GM12878 (cell line): ENCODE measurements at regions not wholly inside any gene's neighbourhood (a gene's known extent, or its start where the extent isn't known, plus 50 kb on each side); places are given as distances from the start of the nearest gene placed in this dataset.

Experiments used
- ATAC-seq: fragments of 200-7000 bp; cut with Tn5 transposase; 3 replicates; pipeline ENCODE4 v1.9.1; 2020; ENCODE audit warnings: mild to moderate bottlenecking, moderate library complexity
- BruUV-seq: library from RNA; stranded (reverse); fragments of 400-500 nt; replicated peaks from 2 replicates; lab custom pipeline; 2021; lab: Mats Ljungman, UMichigan
- CTCF ChIA-PET: fragments of 300-600 bp; sonication (Branson Sonifier 250); formaldehyde crosslinking; extraction: SDS; loops from one replicate; lab custom pipeline; 2021; ENCODE audit warnings: inconsistent platforms; lab: Yijun Ruan, JAX
- POLR2A ChIA-PET: fragments of 350-600 bp; formaldehyde crosslinking; extraction: SDS; loops from one replicate; lab custom pipeline; 2021; ENCODE audit warnings: inconsistent platforms; lab: Charles Lee
- RAD21 ChIA-PET: fragments of 300-600 bp; sonication (Branson Sonifier 250); formaldehyde crosslinking; loops from one replicate; lab custom pipeline; 2023; ENCODE audit warnings: antibody characterized with exemption; ENCODE audit not compliant: unreplicated experiment; lab: Charles Lee
- SMC1A ChIA-PET: fragments of 300-600 bp; sonication (Branson Sonifier 250); formaldehyde crosslinking; loops from one replicate; lab custom pipeline; 2023; ENCODE audit not compliant: unreplicated experiment, uncharacterized antibody; lab: Charles Lee
- DNase-seq: peaks from one replicate; pipeline ENCODE4 v3.0.0-alpha.2; 2011; ENCODE audit warnings: low read depth, low spot score
- FAIRE-seq: peaks from 3 replicates; lab custom pipeline; 2011; peaks lifted over from hg19 to GRCh38; lab: Jason Lieb, UNC
- H2AFZ ChIP-seq: 2 replicates; pipeline ENCODE4 v1.6.0; 2011; ENCODE audit warnings: low read depth, low read length, control low read depth; ENCODE audit not compliant: control insufficient read depth
- H3K27ac ChIP-seq: 2 replicates; pipeline ENCODE4 v1.5.1; 2011; ENCODE audit warnings: control low read depth; ENCODE audit not compliant: control insufficient read depth, insufficient read depth
- H3K27me3 ChIP-seq, 2 experiments: replicated peaks in 1 of 2; 2 replicates each; pipeline versions ENCODE4 v1.6.0 to v1.6.1; 2011; ENCODE audit warnings: low read length in 1 of 2; ENCODE audit not compliant: control insufficient read depth in 2 of 2, insufficient read depth in 2 of 2
- H3K36me3 ChIP-seq, 2 experiments: 2 replicates each; pipeline ENCODE4 v1.5.1; 2011; ENCODE audit warnings: low read length in 1 of 2; ENCODE audit not compliant: control insufficient read depth in 2 of 2, insufficient read depth in 2 of 2
- H3K4me1 ChIP-seq: 2 replicates; pipeline ENCODE4 v1.6.1; 2011; ENCODE audit warnings: mild to moderate bottlenecking, low read length, moderate library complexity, mixed read lengths; ENCODE audit not compliant: control insufficient read depth, insufficient read depth
- H3K4me2 ChIP-seq: 2 replicates; pipeline ENCODE4 v1.6.0; 2011; ENCODE audit warnings: control low read depth; ENCODE audit not compliant: control insufficient read depth, insufficient read depth
- H3K4me3 ChIP-seq: fragments of 200-600 bp; sonication (generic); 2 replicates; pipeline ENCODE4 v1.5.1; 2016
- H3K79me2 ChIP-seq: 2 replicates; pipeline ENCODE4 v1.6.0; 2011; ENCODE audit warnings: low read length; ENCODE audit not compliant: control insufficient read depth, insufficient read depth
- H3K9ac ChIP-seq: 2 replicates; pipeline ENCODE4 v1.8.0; 2011; ENCODE audit warnings: low read length, control low read depth, mixed read lengths; ENCODE audit not compliant: control insufficient read depth, insufficient read depth
- H3K9me3 ChIP-seq: replicated peaks from 3 replicates; pipeline ENCODE4 v1.5.1; 2011; ENCODE audit warnings: mild to moderate bottlenecking, low read length; ENCODE audit not compliant: control insufficient read depth, insufficient read depth
- H4K20me1 ChIP-seq: 2 replicates; pipeline ENCODE4 v1.6.0; 2011; ENCODE audit not compliant: control insufficient read depth, insufficient read depth
- CUX1 ChIP-seq: IDR thresholded peaks from 2 replicates; pipeline ENCODE4 v1.6.1; 2012; ENCODE audit warnings: improper control_type of control experiment, low read depth, low read length; ENCODE audit not compliant: insufficient replicate concordance
- EZH2 ChIP-seq: IDR thresholded peaks from 2 replicates; pipeline ENCODE4 v1.6.1; 2012; ENCODE audit warnings: low read depth, mild to moderate bottlenecking, control low read depth, inconsistent platforms, low read length, borderline replicate concordance; ENCODE audit not compliant: control insufficient read depth
- FOXK2 ChIP-seq: fragments of 450-650 bp; IDR thresholded peaks from 2 replicates; pipeline ENCODE4 v1.6.1; 2017; ENCODE audit warnings: mild to moderate bottlenecking, moderate library complexity
- HDAC6 ChIP-seq: fragments of 200-600 bp; sonication (generic); IDR thresholded peaks from one replicate; pipeline ENCODE4 v1.8.0; 2017; ENCODE audit warnings: antibody characterized with exemption; ENCODE audit not compliant: unreplicated experiment
- LARP7 ChIP-seq: fragments of 450-650 bp; IDR thresholded peaks from 2 replicates; pipeline ENCODE4 v1.6.1; 2017; ENCODE audit warnings: mild to moderate bottlenecking
- RBBP5 ChIP-seq: fragments of 200-600 bp; sonication (generic); conservative IDR thresholded peaks from 2 replicates; pipeline ENCODE4 v1.6.1; 2016
- RELA ChIP-seq: fragments of 450-650 bp; IDR thresholded peaks from 2 replicates; pipeline ENCODE4 v1.8.0; 2014; ENCODE audit warnings: borderline replicate concordance; ENCODE audit not compliant: partially characterized antibody
- RELB ChIP-seq: fragments of 450-650 bp; IDR thresholded peaks from 2 replicates; pipeline ENCODE4 v1.6.1; 2017; ENCODE audit warnings: low read depth, mild to moderate bottlenecking, moderate library complexity
- ZNF24 ChIP-seq: fragments of 450-650 bp; IDR thresholded peaks from 2 replicates; pipeline ENCODE4 v1.6.1; 2017; ENCODE audit warnings: antibody characterized with exemption, mild to moderate bottlenecking
- WGBS: methylation state at CpG from one replicate; pipeline ENCODE4 v1.1.6; 2016; ENCODE audit warnings: low lambda C conversion rate; ENCODE audit not compliant: insufficient replicate concordance, insufficient coverage; ENCODE audit errors: missing lambda C conversion rate; 5-methylcytosine and 5-hydroxymethylcytosine counted together
- in situ Hi-C: fragments of 300-500 bp; cut with MboI; formaldehyde crosslinking; loops from 9 replicates; pipeline ENCODE4 v1.14.3; 2018; ENCODE audit warnings: mixed read lengths
- intact Hi-C: fragments of 100-400 bp; cut with micrococcal nuclease; formaldehyde crosslinking; loops from one replicate; pipeline ENCODE4 v1.14.2; 2022; ENCODE audit not compliant: unreplicated experiment

GRCh38 chr14:45377166-45377565, 124.2 kb upstream of the MIS18BP1 start:
- RAD21 ChIA-PET, result interaction anchor here (0.7 kb wide), 1 partner anchor 243 kb away, joined by 3 read pairs; the partner anchor contains the start of gene FKBP3
- ATAC-seq (no peak), DNase-seq (no peak), FAIRE-seq (no peak)
- no peaks in the 10 kb centered on the region for H3K9me3 ChIP-seq
- no TSS peak for BruUV-seq
- in situ Hi-C loops (no loop called here), intact Hi-C loops (no loop called here)
- H3K27ac ChIP-seq, result no peak overlapping the region
- no peak overlapping the region for H3K4me2 ChIP-seq
- POLR2A ChIA-PET, result no interaction called here
- no peak overlapping the region for H2AFZ ChIP-seq
- TF ChIP-seq CUX1, result no peak
- TF ChIP-seq, all 136 proteins: peak for 0
- ChIA-PET CTCF (no interaction called here), SMC1A (no interaction called here)
- H3K79me2 ChIP-seq, result no peaks in the 10 kb centered on the region
- H3K27me3 ChIP-seq, result no peaks in the 10 kb centered on the region
- 23% methylated on average over 2 of the region's 2 CpGs for WGBS
- no peak overlapping the region for H3K4me3 ChIP-seq
- H3K36me3 ChIP-seq, result no peaks in the 10 kb centered on the region
- no peaks in the 10 kb centered on the region for H4K20me1 ChIP-seq
- no peaks in the 10 kb centered on the region for H3K4me1 ChIP-seq
- H3K9ac ChIP-seq, result no peak overlapping the region

GRCh38 chr14:45373877-45374276, 120.9 kb upstream of the MIS18BP1 start:
- Histone ChIP-seq H4K20me1 (no peaks in the 10 kb centered on the region), H3K27me3 (no peaks in the 10 kb centered on the region), H3K79me2 (no peaks in the 10 kb centered on the region), H3K9me3 (no peaks in the 10 kb centered on the region), H3K4me3 (no peak overlapping the region), H2AFZ (no peak overlapping the region), H3K36me3 (no peaks in the 10 kb centered on the region), H3K4me2 (no peak overlapping the region), H3K4me1 (no peaks in the 10 kb centered on the region), H3K27ac (no peak overlapping the region), H3K9ac (no peak overlapping the region)
- in situ Hi-C loops, result no loop called here
- FAIRE-seq (no peak), ATAC-seq (no peak), DNase-seq (no peak)
- intact Hi-C loops, result no loop called here
- SMC1A ChIA-PET, result no interaction called here
- no TSS peak for BruUV-seq
- WGBS, result 0% methylated on average over 2 of the region's 2 CpGs
- CTCF ChIA-PET, result interaction anchor here (0.6 kb wide), 1 partner anchor 47 kb away, joined by 3 read pairs; no protein-coding TSS in a partner anchor
- POLR2A ChIA-PET, result no interaction called here
- RAD21 ChIA-PET, result no interaction called here
- no peak for TF ChIP-seq ZNF24
- no peak for TF ChIP-seq RELA
- no peak for TF ChIP-seq RBBP5
- TF ChIP-seq EZH2, result no peak
- no peak for TF ChIP-seq LARP7
- TF ChIP-seq RELB, result no peak
- no peak for TF ChIP-seq HDAC6
- no peak for TF ChIP-seq FOXK2
